A549 (cell line): ENCODE measurements at regions not wholly inside any gene's neighbourhood (a gene's known extent, or its start where the extent isn't known, plus 50 kb on each side); places are given as distances from the start of the nearest gene placed in this dataset.

ENCODE experiments used
- CTCF ChIP-seq: fragments of >200 bp; sonication (Bioruptor Twin); formaldehyde crosslinking; IDR thresholded peaks from 3 replicates; pipeline ENCODE4 v1.5.1; 2016
- ESRRA ChIP-seq: fragments of 150-350 bp; IDR thresholded peaks from 2 replicates; pipeline ENCODE4 v1.6.1; 2014; ENCODE audit warnings: mild to moderate bottlenecking, low read length, borderline replicate concordance
- JUN ChIP-seq, 2 experiments: fragments of >200 bp; sonication (Bioruptor Twin); formaldehyde crosslinking; IDR thresholded peaks; 2 replicates in 1 of 2; 3 replicates in 1 of 2; pipeline ENCODE4 v1.6.1; 2016 to 2017
- MAFK ChIP-seq: fragments of 450-650 bp; IDR thresholded peaks from 2 replicates; pipeline ENCODE4 v1.6.1; 2014; ENCODE audit not compliant: partially characterized antibody
- MAX ChIP-seq: IDR thresholded peaks from 2 replicates; pipeline ENCODE4 v1.6.1; 2012
- MYC ChIP-seq: IDR thresholded peaks from 2 replicates; pipeline ENCODE4 v1.6.1; 2012; ENCODE audit warnings: mild to moderate bottlenecking, inconsistent platforms, low read length, improper control_type of control experiment, borderline replicate concordance
- NPAS2 ChIP-seq: fragments of 250-450 bp; sonication (Bioruptor Pico); IDR thresholded peaks from 2 replicates; pipeline ENCODE4 v1.8.0; 2022; ENCODE audit warnings: mild to moderate bottlenecking, moderate library complexity, borderline replicate concordance
- NR3C1 ChIP-seq: fragments of >200 bp; sonication (Bioruptor Twin); formaldehyde crosslinking; IDR thresholded peaks from 3 replicates; pipeline ENCODE4 v1.6.1; 2017
- POLR2A ChIP-seq: IDR thresholded peaks from 2 replicates; pipeline ENCODE4 v1.6.1; 2012; ENCODE audit warnings: mild to moderate bottlenecking, low read length
- RAD21 ChIP-seq, 2 experiments: fragments of >200 bp in 1 of 2; sonication (Bioruptor Twin) in 1 of 2; formaldehyde crosslinking in 1 of 2; IDR thresholded peaks in 1 of 2; conservative IDR thresholded peaks in 1 of 2; 2 replicates in 1 of 2; 3 replicates in 1 of 2; pipeline ENCODE4 v1.6.1; 2012 to 2018; ENCODE audit warnings: inconsistent platforms in 1 of 2
- REST ChIP-seq: fragments of 200-600 bp; sonication (generic); IDR thresholded peaks from 2 replicates; pipeline ENCODE4 v1.6.1; 2016; ENCODE audit warnings: antibody characterized with exemption, mild to moderate bottlenecking, moderate library complexity
- RFX5 ChIP-seq: fragments of 450-650 bp; IDR thresholded peaks from 2 replicates; pipeline ENCODE4 v1.7.1; 2014; ENCODE audit warnings: antibody characterized with exemption, mild to moderate bottlenecking, moderate library complexity
- TF ChIP-seq, protein P1 (sequence below): fragments of 450-650 bp; IDR thresholded peaks from 2 replicates; pipeline ENCODE4 v1.6.1; 2014; ENCODE audit warnings: antibody characterized with exemption
- TF ChIP-seq, protein P2 (sequence below): IDR thresholded peaks from 2 replicates; pipeline ENCODE4 v1.6.1; 2012

- no peak for TF ChIP-seq CTCF
- no peak for TF ChIP-seq JUN (IDR thresholded peaks at IDR 0.05)
- TF ChIP-seq, protein P1, sequence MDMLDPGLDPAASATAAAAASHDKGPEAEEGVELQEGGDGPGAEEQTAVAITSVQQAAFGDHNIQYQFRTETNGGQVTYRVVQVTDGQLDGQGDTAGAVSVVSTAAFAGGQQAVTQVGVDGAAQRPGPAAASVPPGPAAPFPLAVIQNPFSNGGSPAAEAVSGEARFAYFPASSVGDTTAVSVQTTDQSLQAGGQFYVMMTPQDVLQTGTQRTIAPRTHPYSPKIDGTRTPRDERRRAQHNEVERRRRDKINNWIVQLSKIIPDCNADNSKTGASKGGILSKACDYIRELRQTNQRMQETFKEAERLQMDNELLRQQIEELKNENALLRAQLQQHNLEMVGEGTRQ: no peak
- no peak for TF ChIP-seq MYC
- no peak for TF ChIP-seq REST
- TF ChIP-seq MAX: no peak
- TF ChIP-seq POLR2A: no peak
- TF ChIP-seq RFX5: no peak
- no peak for TF ChIP-seq MAFK
- TF ChIP-seq, protein P2, sequence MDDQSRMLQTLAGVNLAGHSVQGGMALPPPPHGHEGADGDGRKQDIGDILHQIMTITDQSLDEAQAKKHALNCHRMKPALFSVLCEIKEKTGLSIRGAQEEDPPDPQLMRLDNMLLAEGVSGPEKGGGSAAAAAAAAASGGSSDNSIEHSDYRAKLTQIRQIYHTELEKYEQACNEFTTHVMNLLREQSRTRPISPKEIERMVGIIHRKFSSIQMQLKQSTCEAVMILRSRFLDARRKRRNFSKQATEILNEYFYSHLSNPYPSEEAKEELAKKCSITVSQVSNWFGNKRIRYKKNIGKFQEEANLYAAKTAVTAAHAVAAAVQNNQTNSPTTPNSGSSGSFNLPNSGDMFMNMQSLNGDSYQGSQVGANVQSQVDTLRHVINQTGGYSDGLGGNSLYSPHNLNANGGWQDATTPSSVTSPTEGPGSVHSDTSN: no peak
- TF ChIP-seq RAD21 (conservative IDR thresholded peaks at IDR 0.05 in 1 of 2, IDR thresholded peaks at IDR 0.05 in 1 of 2): no peak
- no peak for TF ChIP-seq ESRRA
- TF ChIP-seq NR3C1: no peak
- no peak for TF ChIP-seq NPAS2
Measured at GRCh38 chr2:71772510-71773172, 319.3 kb downstream of the DYSF start.
